ENCODE measurements at regions not wholly inside any gene's neighbourhood (a gene's known extent, or its start where the extent isn't known, plus 50 kb on each side); places are given as distances from the start of the nearest gene placed in this dataset.

DNA sequence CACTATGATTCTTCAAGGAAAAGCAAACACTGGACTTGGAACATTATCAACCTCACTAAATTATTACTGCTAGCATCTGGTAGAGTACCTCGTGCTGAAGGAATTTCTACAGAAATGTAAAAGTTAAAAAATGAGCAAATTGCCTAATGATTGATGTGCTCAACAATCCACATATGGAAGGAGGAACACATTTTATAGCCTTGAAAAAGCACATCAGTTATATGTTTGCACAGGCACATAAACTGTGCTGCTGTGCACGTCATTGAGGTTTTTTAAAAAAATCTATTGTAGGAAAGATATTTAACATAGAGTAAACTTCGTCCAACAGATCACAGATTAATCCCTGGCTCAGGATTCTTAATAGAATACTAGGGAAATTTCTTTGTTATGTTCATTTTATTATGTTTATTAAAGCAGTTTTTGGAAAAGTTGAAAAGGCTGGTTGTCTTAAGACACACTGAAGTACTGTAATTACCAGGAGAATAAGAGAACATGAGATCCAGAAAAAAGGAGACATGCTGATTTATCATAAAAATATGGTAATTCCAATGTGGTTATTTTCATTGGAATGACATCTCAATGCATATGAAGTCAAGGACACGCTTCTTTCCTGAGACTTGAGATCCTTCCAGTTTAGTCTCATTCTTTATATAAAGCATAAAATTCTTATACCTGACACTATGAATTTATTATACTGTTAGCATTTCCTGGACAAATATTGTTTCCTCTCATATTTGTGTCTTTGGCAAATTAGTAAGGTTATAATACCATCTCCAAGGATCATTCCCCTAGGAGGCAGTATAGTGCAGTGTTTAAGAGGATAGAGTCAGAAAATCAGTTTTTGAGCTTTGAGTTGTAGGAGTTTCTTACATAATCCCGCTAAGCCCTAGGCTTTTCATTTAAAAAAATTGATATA, 511.1 kb downstream of the TENT5A start:
- TF ChIP-seq, protein P1, sequence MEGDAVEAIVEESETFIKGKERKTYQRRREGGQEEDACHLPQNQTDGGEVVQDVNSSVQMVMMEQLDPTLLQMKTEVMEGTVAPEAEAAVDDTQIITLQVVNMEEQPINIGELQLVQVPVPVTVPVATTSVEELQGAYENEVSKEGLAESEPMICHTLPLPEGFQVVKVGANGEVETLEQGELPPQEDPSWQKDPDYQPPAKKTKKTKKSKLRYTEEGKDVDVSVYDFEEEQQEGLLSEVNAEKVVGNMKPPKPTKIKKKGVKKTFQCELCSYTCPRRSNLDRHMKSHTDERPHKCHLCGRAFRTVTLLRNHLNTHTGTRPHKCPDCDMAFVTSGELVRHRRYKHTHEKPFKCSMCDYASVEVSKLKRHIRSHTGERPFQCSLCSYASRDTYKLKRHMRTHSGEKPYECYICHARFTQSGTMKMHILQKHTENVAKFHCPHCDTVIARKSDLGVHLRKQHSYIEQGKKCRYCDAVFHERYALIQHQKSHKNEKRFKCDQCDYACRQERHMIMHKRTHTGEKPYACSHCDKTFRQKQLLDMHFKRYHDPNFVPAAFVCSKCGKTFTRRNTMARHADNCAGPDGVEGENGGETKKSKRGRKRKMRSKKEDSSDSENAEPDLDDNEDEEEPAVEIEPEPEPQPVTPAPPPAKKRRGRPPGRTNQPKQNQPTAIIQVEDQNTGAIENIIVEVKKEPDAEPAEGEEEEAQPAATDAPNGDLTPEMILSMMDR (conservative IDR thresholded peaks at IDR 0.05; ENCODE audit: control insufficient read depth, insufficient read depth, low read depth, low read length): peak; percentile 64
- DNase-seq (ENCODE audit: low read depth): peak; percentile 77
- H3K4me3 ChIP-seq (ENCODE audit: control insufficient read depth, low read depth, low read length): no peak overlapping the region

DNA sequence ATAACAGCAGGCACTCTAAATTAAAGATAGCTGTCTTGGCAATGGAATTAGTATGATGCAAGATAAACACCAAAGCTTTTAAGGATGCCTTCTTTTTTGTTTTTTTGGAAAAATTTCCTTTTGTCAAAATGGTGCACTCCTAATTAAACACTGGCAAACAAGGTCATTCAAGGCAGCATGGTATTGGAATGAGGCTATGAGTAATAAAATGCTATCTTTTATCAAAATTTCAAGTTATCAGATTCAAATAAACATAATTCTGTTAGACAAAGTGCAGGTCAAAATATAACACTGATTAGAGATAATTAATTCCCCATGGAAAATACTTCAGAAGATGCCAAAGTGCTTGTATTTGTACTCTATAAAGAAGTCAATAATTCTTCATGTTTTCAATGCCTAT, 514.1 kb downstream of the TENT5A start:
- TF ChIP-seq, protein P1 (conservative IDR thresholded peaks at IDR 0.05; ENCODE audit: control insufficient read depth, insufficient read depth, low read depth, low read length): no peak
- no peak for DNase-seq (ENCODE audit: low read depth)
- H3K4me3 ChIP-seq (ENCODE audit: control insufficient read depth, low read depth, low read length): no peak overlapping the region

GRCh38 chr6:81237226-81237625, 515.3 kb downstream of the TENT5A start:
- TF ChIP-seq, protein P1 (conservative IDR thresholded peaks at IDR 0.05; ENCODE audit: control insufficient read depth, insufficient read depth, low read depth, low read length): no peak
- DNase-seq (ENCODE audit: low read depth): peak; percentile 73
- no peak overlapping the region for H3K4me3 ChIP-seq (ENCODE audit: control insufficient read depth, low read depth, low read length)

- H3K4me3 ChIP-seq (ENCODE audit: control insufficient read depth, low read depth, low read length): no peak overlapping the region
- TF ChIP-seq, protein P1 (conservative IDR thresholded peaks at IDR 0.05; ENCODE audit: control insufficient read depth, insufficient read depth, low read depth, low read length): no peak
- DNase-seq (ENCODE audit: low read depth): no peak
Observed at GRCh38 chr6:81235512-81235911, 517.0 kb downstream of the TENT5A start.

DNA sequence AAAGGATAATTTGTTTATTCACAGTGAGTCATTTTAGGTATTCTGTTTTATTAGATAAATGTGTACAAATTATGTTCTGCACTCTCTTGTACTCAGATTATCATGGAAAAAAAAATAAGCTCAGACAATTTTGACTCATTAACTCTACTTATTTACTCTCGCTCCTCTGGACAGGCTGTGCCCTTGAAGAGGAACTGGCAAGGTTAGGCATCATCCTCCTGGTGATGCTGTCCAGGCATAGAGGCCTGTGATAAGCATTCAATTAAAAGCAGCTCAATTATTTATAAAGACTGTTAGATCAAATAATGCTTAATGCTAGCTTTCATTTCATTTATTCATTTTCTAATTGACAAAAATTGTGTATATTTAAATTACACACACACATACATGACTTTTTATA, 518.5 kb downstream of the TENT5A start:
- no peak for DNase-seq (ENCODE audit: low read depth)
- TF ChIP-seq, protein P1 (conservative IDR thresholded peaks at IDR 0.05; ENCODE audit: control insufficient read depth, insufficient read depth, low read depth, low read length): no peak

DNA sequence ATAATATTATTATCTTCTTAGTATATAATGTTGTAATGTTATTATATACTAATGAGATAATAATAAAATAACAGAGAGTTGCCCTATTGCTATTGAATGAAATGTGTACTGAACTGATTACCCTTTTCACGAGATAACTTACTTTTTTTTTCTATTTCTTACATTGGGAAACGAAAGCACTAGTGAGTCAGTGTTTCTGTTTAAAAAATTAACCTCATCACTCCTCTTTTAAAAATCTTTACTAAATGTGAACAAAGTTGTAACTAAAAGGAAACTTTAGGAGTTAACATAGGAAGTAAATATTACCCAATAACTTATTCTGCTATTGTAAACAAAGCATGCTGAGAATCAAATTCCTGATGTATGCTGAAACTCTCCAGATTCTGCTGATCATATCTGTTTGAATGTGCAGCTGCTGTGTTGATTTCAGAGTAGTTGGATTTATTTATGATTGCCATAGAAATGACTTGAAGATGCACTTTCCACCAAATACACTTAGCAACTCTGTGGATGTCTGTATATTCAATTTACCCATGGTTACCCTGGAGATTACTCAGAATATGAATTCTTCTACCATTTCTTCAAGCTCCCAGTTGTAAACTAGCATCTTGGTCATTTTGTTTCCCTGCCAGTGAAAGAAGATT, 523.4 kb downstream of the TENT5A start:
- no peak overlapping the region for H3K4me3 ChIP-seq (ENCODE audit: control insufficient read depth, low read depth, low read length)
- peak; percentile 55 for DNase-seq (ENCODE audit: low read depth)
- TF ChIP-seq, protein P1 (conservative IDR thresholded peaks at IDR 0.05; ENCODE audit: control insufficient read depth, insufficient read depth, low read depth, low read length): no peak

More for the DNA sequence above, 518.5 kb downstream of the TENT5A start:
- H3K4me3 ChIP-seq (ENCODE audit: control insufficient read depth, low read depth, low read length): no peak overlapping the region
